HG03354 (cell line): ENCODE measurements at regions not wholly inside any gene's neighbourhood (a gene's known extent, or its start where the extent isn't known, plus 50 kb on each side); places are given as distances from the start of the nearest gene placed in this dataset.

Experiments
- ATAC-seq: cut with Tn5 transposase; IDR thresholded peaks from one replicate; pipeline ENCODE4 v1.9.1; 2021; ENCODE audit warnings: mild to moderate bottlenecking; ENCODE audit not compliant: unreplicated experiment, poor library complexity, severe bottlenecking

DNA sequence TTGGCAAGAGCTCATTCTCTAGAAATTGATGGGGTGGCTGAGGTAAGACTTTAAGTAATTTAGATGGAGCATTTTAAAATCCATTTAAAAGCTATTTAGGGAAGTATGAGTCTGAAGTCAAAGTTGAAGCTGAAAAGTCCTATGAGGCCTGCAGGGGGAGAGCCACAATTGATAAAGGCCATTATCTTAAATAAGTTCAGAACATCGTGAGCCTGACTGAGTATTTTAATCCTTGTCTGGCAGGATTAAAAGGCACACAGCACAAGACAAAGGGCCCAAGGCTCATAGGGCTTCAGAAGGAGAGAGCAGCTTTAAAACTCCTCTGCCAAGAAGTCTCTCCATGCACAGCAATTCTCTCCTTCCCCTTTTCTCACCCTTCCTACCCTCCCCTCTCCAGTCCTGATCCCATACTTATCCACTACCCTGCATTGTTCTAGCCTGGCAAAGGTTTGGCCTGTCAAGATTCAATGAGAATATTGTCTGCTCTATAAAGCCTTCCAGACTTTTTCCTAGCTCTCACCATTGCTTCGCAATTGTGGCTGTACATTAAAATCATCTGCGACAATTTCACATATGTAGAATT lies 1312.9 kb downstream of the FAM181B start:
- no peak for ATAC-seq

DNA sequence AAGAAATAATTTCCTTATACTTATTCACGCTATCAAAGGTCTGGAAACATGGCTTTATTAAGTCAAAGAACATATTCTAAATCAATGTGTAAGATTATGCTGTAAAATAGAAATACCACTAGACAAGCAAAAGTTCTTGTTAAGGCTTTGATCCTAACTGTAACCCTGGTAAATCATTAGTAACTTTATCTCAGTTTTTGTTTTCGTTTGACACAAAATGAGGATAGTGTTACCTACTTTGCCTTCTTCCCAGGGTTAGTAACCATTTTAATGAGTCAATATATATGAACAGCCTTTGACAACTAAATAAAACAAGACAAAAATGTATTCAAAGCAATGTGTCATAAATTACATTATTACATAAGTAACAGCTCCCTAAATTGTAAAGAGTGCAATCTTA lies 1336.3 kb downstream of the FAM181B start:
- ATAC-seq, result no peak

- ATAC-seq, result no peak
Measured at GRCh38 chr11:81394311-81394710, 1339.4 kb downstream of the FAM181B start.

- ATAC-seq, result no peak
Measured at GRCh38 chr11:81388326-81388725, 1345.3 kb downstream of the FAM181B start.

GRCh38 chr11:81380395-81380794 lies 1353.3 kb downstream of the FAM181B start:
- no peak for ATAC-seq

GRCh38 chr11:81377418-81377817 lies 1356.2 kb downstream of the FAM181B start:
- no peak for ATAC-seq

- ATAC-seq, result no peak
Measured at GRCh38 chr11:81373986-81374385, 1359.7 kb downstream of the FAM181B start.

DNA sequence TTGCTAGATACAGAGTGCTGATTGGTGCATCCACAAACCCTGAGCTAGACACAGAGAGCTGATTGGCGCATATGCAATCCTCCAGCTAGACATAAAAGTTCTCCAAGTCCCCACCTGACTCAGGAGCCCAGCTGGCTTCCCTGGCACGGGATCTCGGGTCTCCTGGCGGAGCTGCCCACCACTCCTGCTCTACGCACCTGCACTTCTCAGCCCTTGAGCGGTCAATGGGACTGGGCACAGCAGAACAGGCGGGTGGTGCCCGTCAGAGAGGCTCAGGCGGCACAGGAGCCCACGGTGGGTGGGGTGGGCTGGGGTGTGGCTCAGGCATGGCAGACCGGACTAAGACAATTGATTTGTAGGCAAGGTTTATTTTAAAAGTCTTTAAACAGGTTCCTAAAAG lies 1365.5 kb downstream of the FAM181B start:
- ATAC-seq, result no peak

- no peak for ATAC-seq
Measured at GRCh38 chr11:81365496-81365895, 1368.2 kb downstream of the FAM181B start.

- no peak for ATAC-seq
Measured at GRCh38 chr11:81359476-81359875, 1374.2 kb downstream of the FAM181B start.

- ATAC-seq, result no peak
Measured at GRCh38 chr11:81345609-81346008, 1388.1 kb downstream of the FAM181B start.

GRCh38 chr11:81342966-81343365 lies 1390.7 kb downstream of the FAM181B start:
- ATAC-seq, result no peak

GRCh38 chr11:81340225-81340624 lies 1393.4 kb downstream of the FAM181B start:
- no peak for ATAC-seq

DNA sequence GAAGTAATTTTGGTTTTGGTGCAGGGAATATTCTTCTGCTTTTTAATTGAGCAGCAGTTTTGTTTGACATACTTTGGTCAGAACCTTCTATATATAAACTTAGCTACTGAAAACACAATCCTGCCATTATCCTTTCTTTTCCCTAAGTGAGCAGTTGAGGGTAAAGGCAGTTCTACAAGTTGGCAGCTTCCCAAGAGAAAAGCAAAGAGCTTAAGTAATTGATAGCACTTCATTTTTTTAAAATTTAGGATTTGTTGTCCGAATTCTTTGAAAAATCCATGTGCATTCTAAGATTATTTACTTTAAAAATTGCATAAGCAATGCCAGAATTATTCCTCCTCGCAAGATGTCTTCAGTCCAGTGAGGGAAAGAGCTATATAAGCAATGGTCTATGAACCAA lies 1394.1 kb downstream of the FAM181B start:
- no peak for ATAC-seq

DNA sequence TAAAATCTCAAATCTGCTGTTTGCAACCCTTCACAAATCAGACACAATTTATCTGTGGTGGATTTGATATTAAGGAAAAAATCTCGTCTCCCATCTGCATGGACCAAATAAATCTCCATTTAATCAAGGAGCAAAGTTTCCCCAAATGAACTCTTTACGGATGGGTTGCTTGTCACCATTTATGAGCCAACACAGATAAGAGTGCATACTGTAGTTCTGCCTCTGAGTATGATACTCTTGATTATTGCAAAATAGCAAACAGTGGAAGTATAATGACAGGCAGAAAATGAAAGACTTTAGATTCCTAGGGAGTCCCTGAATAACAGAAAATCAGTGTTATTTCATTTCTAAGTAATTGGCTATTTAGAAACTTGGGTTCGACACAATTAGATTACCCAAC lies 1395.9 kb downstream of the FAM181B start:
- ATAC-seq, result no peak

GRCh38 chr11:81332276-81332675 lies 1401.4 kb downstream of the FAM181B start:
- ATAC-seq, result no peak

DNA sequence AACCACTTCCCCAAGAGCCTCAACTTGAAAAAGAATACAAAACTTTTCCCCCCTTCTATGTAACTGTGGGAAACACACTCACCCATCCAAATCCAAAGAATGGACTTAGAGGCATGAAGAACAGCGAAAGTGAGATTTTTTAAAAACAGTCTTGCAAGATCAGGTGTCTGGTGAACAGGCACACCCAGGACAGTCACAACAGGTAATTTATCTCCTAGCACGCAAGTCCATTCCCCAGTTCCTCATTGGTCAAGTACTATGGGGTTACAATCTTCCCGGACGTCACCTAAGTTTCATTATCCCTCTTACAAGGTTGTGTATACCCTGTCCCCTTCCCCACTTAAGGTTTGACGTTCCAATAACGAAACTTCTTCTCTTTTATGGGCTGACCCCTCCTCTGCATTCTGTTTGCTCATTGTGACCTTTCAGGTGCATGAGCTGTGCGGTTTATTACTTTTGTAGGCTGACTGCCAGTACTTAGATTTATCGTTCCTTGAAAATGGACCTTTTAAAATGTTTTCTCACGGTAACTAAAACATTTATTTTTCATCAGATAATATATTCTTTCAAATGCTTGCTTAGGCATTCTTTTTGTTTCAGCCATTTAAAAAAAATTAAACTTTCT lies 1401.9 kb downstream of the FAM181B start:
- ATAC-seq, result no peak

GRCh38 chr11:81331088-81331487 lies 1402.6 kb downstream of the FAM181B start:
- no peak for ATAC-seq

GRCh38 chr11:81303038-81303664 lies 1430.5 kb downstream of the FAM181B start:
- ATAC-seq, result no peak

DNA sequence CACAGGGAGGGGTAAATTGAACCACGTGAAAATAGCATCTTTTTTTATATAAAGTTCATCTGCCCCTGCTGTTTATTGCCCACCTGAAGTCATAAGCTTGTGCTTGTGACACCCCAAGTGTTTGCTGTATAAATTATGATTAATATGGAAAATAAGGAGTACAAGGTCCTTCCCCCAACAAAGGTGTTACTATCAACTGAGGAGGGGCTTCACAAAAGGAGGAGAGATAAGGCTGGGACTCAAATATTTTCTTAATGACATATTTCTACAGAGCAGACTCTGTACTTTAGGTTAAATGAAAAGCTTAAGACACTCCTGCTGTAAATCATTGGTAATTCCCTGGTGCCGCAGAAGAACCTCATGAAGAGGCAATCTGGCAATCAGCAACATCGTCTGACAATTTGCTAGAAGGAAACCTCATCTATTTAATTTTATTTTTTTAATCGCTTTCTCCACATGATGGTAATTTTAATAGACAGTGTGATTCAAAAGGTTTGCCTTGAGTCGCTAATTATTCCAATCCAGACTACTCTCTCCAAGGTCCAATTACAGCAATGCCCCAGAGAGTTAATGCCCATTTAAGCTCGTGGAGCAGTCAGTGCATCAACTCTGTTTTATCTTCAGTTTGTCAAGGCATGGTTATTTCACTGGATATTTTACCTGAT lies 1432.4 kb downstream of the FAM181B start:
- no peak for ATAC-seq

DNA sequence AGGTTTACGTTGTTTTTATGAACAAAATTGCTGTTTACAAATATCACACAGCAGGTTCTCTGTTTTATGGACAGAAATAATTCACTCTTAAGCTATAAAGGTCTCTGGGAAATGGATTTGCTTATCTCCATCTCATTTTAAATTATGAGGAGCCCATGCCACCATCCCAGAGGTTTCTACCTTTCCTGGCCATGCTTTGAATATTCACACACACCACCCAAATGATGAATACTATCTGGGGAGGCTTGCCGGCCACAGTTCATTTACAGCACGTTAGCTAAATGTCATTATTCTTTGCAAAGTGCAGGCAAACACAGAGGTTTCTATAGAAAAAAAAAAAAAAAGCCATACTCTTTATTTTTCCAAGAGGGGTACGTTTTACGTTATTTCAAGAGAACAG lies 1446.7 kb downstream of the FAM181B start:
- ATAC-seq, result no peak
